Neural cell (in vitro differentiated cells): ENCODE measurements at regions not wholly inside any gene's neighbourhood (a gene's known extent, or its start where the extent isn't known, plus 50 kb on each side); places are given as distances from the start of the nearest gene placed in this dataset.

Experiments used
- CTCF ChIP-seq: fragments of 450-650 bp; IDR thresholded peaks from 2 replicates; pipeline ENCODE4 v1.5.1; 2014; ENCODE audit warnings: antibody characterized with exemption, mild to moderate bottlenecking, moderate library complexity; ENCODE audit not compliant: poor library complexity, severe bottlenecking
- EP300 ChIP-seq: fragments of 450-650 bp; conservative IDR thresholded peaks from 2 replicates; pipeline ENCODE4 v1.6.1; 2014; ENCODE audit warnings: antibody characterized with exemption, mild to moderate bottlenecking, moderate library complexity; ENCODE audit not compliant: poor library complexity, severe bottlenecking

DNA sequence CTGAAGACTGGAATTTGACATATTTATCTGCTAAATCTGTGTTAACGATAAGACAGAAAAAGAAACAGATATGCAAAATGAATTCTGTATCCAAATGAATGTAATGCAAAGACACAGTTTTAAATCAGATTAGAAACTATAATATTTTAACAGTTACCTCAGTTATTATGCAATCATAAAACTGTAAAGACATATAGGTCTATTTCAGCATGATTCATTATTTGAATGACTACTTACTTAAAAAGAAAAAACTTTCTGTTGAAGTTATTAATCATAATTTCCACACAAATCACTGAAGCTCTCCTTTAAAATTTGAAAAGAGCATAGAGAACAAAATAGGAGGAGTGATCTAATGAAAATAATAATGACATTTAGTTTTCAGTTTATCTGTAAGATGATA lies 742.6 kb downstream of the FSCB start:
- no peak for TF ChIP-seq CTCF
- TF ChIP-seq EP300, result no peak
